Psoas muscle (tissue), 7 donors: ENCODE measurements at regions not wholly inside any gene's neighbourhood (a gene's known extent, or its start where the extent isn't known, plus 50 kb on each side); places are given as distances from the start of the nearest gene placed in this dataset.

Experiments
- ATAC-seq, 4 donors: fragments of 200-7000 bp; cut with Tn5 transposase; one replicate each; pipeline ENCODE4 v1.9.1; 2020; ENCODE audit warnings: moderate library complexity in 3 of 4, mild to moderate bottlenecking in 2 of 4
- DNase-seq, 2 donors: peaks; one replicate each; pipeline ENCODE4 v3.0.0-alpha.2; 2020
- H3K27ac ChIP-seq: fragments of 200-600 bp; one replicate; pipeline ENCODE4 v1.8.0; 2022
- H3K27me3 ChIP-seq, 3 donors: fragments of 200-600 bp in 1 of 3; one replicate each; pipeline versions ENCODE4 v1.6.1 to v1.8.0; 2013 to 2022; ENCODE audit warnings: low read length in 2 of 3, mild to moderate bottlenecking in 2 of 3, moderate library complexity in 1 of 3; ENCODE audit not compliant: insufficient read depth in 3 of 3
- H3K36me3 ChIP-seq, 2 donors: fragments of 200-600 bp in 1 of 2; one replicate each; pipeline versions ENCODE4 v1.6.1 to v1.8.0; 2013 to 2022; ENCODE audit warnings: low read depth in 1 of 2, mild to moderate bottlenecking in 1 of 2, moderate library complexity in 1 of 2; ENCODE audit not compliant: insufficient read depth in 1 of 2
- H3K4me1 ChIP-seq: fragments of 200-600 bp; one replicate; pipeline ENCODE4 v1.8.0; 2022
- H3K4me3 ChIP-seq: fragments of 200-600 bp; one replicate; pipeline ENCODE4 v1.8.0; 2022; ENCODE audit warnings: mild to moderate bottlenecking
- H3K9me3 ChIP-seq: fragments of 200-600 bp; one replicate; pipeline ENCODE4 v1.8.0; 2022
- whole genome bisulfite sequencing, 3 donors: extraction: QIAGEN DNeasy Blood & Tissue Kit; methylation state at CpG; one replicate each; pipeline versions ENCODE4 v1.1.6 to v1.1.7; 2013; 5-methylcytosine and 5-hydroxymethylcytosine counted together
- intact Hi-C, 2 donors: fragments of 100-400 bp; cut with DNase I; formaldehyde crosslinking; loops; one replicate each; pipeline versions ENCODE4 v1.11.0 to v1.14.2; 2022
- TF ChIP-seq, protein P1 (sequence below): fragments of 200-600 bp; IDR thresholded peaks from one replicate; pipeline ENCODE4 v1.8.0; 2022; ENCODE audit warnings: antibody characterized with exemption
- donor health status: healthy with polysubstance abuse.
- donor health status: DM: no; HTN: no; CAD: no; lungs with moderate emphysema.
- donor health status: Bipolar disorder and iron deficiency.
- donor health status: healthy.
- donor health status: DM: yes; HTN: yes; CAD: no.
- donor health status: DM: no; HTN: no; CAD: no.
- donor health status: DM: yes; HTN: yes; CAD: no.

DNA sequence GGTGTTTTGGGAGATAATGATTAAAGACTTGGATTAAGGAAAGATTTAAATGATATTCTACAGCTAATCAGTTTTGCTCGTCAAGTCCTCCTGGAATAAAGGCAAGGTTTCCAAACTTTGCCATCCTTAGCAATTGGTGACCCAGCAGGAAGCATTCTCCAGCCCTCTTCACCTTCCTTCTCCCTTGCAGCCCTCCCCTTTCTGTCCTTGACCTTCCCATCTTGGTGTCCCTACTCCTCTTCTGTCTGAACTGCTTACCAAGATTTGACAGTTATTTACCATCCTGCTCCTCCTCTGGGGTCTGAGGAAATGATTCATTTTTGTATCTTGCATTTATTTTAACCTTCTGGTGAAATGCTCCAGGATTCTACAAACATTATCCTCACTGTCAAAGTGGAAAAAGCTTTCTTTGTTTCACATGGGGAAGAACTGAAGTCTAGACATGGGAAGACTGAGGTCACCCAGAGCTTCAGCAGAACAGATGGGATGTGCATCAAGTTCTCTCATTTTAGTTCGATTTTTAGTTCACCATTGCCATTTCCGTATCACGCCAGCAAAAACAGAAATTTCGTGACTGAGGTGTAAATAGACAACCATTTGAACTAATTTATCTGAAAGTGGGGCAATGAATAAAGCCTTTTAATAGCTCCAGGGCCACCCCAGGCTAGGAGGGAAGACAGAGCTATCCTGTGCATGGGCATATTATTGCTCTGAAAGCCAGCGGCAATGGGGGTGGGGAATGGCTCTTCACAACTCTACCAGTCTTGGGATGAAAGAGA lies 504.4 kb upstream of the PLXNA2 start:
- no peak overlapping the region for H3K4me3 ChIP-seq
- H3K27ac ChIP-seq, result no peak overlapping the region
- no peaks in the 10 kb centered on the region for H3K36me3 ChIP-seq
- ATAC-seq (no peak), DNase-seq (no peak)
- intact Hi-C loops, result no loop called here
- H3K4me1 ChIP-seq, result no peaks in the 10 kb centered on the region
- 79% methylated on average over 6 of the region's 6 CpGs for WGBS, 3 donors
- no peaks in the 10 kb centered on the region for H3K27me3 ChIP-seq
- TF ChIP-seq, protein P1, sequence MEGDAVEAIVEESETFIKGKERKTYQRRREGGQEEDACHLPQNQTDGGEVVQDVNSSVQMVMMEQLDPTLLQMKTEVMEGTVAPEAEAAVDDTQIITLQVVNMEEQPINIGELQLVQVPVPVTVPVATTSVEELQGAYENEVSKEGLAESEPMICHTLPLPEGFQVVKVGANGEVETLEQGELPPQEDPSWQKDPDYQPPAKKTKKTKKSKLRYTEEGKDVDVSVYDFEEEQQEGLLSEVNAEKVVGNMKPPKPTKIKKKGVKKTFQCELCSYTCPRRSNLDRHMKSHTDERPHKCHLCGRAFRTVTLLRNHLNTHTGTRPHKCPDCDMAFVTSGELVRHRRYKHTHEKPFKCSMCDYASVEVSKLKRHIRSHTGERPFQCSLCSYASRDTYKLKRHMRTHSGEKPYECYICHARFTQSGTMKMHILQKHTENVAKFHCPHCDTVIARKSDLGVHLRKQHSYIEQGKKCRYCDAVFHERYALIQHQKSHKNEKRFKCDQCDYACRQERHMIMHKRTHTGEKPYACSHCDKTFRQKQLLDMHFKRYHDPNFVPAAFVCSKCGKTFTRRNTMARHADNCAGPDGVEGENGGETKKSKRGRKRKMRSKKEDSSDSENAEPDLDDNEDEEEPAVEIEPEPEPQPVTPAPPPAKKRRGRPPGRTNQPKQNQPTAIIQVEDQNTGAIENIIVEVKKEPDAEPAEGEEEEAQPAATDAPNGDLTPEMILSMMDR, result no peak
- H3K9me3 ChIP-seq, result no peaks in the 10 kb centered on the region

DNA sequence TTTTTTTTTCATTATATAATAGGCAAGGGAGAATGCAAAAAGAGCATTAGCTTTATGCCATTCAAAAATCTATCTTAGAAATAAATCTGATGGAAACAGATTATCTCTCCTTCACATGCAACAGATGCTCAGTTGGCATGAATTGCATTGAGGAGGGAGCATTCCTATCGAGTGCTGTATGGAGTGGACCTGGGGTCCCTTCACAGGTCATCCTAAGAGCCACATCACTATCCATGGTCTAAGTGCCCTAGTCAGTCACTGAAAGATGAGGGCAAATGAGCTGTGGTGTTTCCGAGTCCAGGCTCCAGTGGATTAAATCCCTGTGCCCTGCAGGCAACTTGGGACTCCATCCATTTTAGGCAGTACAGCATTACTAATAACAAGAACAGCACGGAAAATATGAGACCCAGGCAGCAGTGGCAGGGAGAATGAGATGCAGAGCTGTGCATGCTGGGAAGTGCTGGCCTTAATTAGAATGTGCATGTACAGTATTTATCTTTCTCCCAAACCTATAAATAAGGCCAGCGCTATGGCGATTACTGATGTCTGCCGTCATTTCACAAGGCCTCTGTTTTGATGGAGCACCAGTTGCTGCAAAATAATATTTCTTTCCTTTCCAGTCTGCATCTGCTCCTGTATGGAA lies 512.3 kb upstream of the PLXNA2 start:
- TF ChIP-seq, protein P1, result no peak
- Histone ChIP-seq H3K27ac (no peak overlapping the region), H3K27me3 (no peaks in the 10 kb centered on the region), H3K4me3 (no peak overlapping the region), H3K36me3 (no peaks in the 10 kb centered on the region), H3K9me3 (no peaks in the 10 kb centered on the region), H3K4me1 (no peaks in the 10 kb centered on the region)
- intact Hi-C loops, result no loop called here
- DNase-seq (no peak), ATAC-seq (no peak)
- WGBS, 3 donors, result 72 to 82% (median 79%) methylated on average over 6 of the region's 6 CpGs

DNA sequence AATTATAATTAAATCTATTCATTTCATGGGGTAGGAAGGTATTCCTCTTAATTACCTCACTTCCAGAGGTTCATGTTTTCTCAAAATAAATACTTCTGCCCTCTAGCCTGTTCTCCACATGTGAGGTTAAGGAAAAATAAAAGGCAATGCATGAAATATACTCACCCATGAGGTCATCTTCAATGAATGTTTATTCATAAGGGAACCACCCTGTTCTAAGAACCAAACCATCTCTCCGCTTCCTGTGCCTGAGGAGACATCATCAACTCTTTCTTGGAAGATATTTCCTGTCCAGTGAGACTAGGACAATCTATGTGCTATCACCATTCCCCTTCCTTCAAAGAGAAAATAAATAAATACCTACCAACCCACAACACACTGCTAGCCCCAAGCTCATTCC lies 513.7 kb upstream of the PLXNA2 start:
- no peak overlapping the region for H3K27ac ChIP-seq
- TF ChIP-seq, protein P1, result no peak
- intact Hi-C loops, result no loop called here
- H3K9me3 ChIP-seq, result no peaks in the 10 kb centered on the region
- no peaks in the 10 kb centered on the region for H3K4me1 ChIP-seq
- no peaks in the 10 kb centered on the region for H3K27me3 ChIP-seq
- ATAC-seq, result no peak
- H3K4me3 ChIP-seq, result no peak overlapping the region
- WGBS, 3 donors, result 87 to 96% (median 90%) methylated on average over 1 of the region's 1 CpG
- no peaks in the 10 kb centered on the region for H3K36me3 ChIP-seq
- no peak for DNase-seq

DNA sequence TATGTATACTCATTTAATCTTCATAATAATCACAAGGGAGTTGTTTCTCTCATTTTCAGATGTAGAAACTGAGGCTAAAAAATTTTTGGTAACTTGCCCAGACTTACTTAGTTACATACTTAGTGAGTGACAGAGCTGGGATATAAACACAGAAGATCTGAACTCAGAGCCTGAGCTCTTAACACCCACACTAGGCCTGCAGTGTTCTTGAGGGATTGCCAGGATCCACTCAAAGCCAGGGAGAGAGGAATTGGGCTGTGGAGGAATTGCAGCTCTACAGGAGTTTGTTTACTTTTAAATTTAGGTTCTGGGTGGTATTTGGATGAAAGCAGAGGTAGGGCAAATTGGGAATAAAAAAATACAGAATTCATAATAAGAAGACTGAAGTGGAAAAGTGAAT lies 515.1 kb upstream of the PLXNA2 start:
- Histone ChIP-seq H3K36me3 (no peaks in the 10 kb centered on the region), H3K4me3 (no peak overlapping the region), H3K9me3 (no peaks in the 10 kb centered on the region), H3K4me1 (no peaks in the 10 kb centered on the region), H3K27ac (no peak overlapping the region), H3K27me3 (no peaks in the 10 kb centered on the region)
- ATAC-seq (no peak), DNase-seq (no peak)
- intact Hi-C loops, result no loop called here
- TF ChIP-seq, protein P1, result no peak

DNA sequence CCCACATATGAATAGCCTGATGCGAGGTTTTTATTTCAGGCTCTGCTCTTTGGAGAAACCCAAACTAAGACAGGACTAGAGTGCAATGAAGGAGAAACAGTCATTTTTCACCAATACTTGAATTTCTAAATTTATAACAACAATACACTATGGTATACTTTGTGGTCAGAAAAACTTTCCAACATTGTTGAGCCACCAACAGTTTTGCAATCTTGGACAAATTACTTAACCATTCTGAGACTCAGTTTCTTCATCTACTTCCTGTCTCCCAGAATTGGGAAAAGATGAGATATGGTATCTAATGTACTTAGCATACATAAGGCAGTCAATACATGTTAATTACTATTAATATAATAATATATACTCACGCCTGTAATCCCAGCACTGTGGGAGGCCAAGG lies 519.8 kb upstream of the PLXNA2 start:
- Histone ChIP-seq H3K27me3 (no peaks in the 10 kb centered on the region), H3K27ac (no peak overlapping the region), H3K4me1 (no peaks in the 10 kb centered on the region), H3K4me3 (no peak overlapping the region), H3K9me3 (no peaks in the 10 kb centered on the region), H3K36me3 (no peaks in the 10 kb centered on the region)
- TF ChIP-seq, protein P1, result no peak
- ATAC-seq (no peak), DNase-seq (no peak)
- intact Hi-C loops, result no loop called here
- 96 to 99% (median 97%) methylated on average over 2 of the region's 2 CpGs for WGBS, 3 donors
